H9 (cell line): ENCODE measurements at regions not wholly inside any gene's neighbourhood (a gene's known extent, or its start where the extent isn't known, plus 50 kb on each side); places are given as distances from the start of the nearest gene placed in this dataset.

Experiments used
- DNase-seq: peaks from one replicate; pipeline ENCODE4 v3.0.0-alpha.2; 2017
- H2AFZ ChIP-seq: one replicate; pipeline ENCODE4 v1.6.1; 2013; ENCODE audit warnings: mild to moderate bottlenecking, low read length, control low read depth, moderate library complexity
- H2AK5ac ChIP-seq: 2 replicates; pipeline ENCODE4 v1.6.1; 2013; ENCODE audit warnings: low read length, control low read depth, mixed read lengths; ENCODE audit not compliant: insufficient read length
- H2BK120ac ChIP-seq: one replicate; pipeline ENCODE4 v1.6.1; 2013; ENCODE audit warnings: low read depth, mild to moderate bottlenecking, low read length, control low read depth, inconsistent platforms; ENCODE audit not compliant: poor library complexity, severe bottlenecking
- H2BK12ac ChIP-seq: 2 replicates; pipeline ENCODE4 v1.6.1; 2013; ENCODE audit warnings: low read length, control low read depth, mixed read lengths, low read depth; ENCODE audit not compliant: insufficient read length
- H2BK15ac ChIP-seq: 2 replicates; pipeline ENCODE4 v1.6.1; 2013; ENCODE audit warnings: low read depth, low read length, control low read depth
- H2BK20ac ChIP-seq: one replicate; pipeline ENCODE4 v1.6.1; 2013; ENCODE audit warnings: low read depth, mild to moderate bottlenecking, low read length, control low read depth, inconsistent platforms; ENCODE audit not compliant: poor library complexity, severe bottlenecking
- H2BK5ac ChIP-seq: 2 replicates; pipeline ENCODE4 v1.6.1; 2013; ENCODE audit warnings: low read length, control low read depth, mixed read lengths; ENCODE audit not compliant: insufficient read length
- H3K14ac ChIP-seq: 2 replicates; pipeline ENCODE4 v1.6.1; 2013; ENCODE audit warnings: low read length, control low read depth; ENCODE audit not compliant: insufficient read depth
- H3K18ac ChIP-seq: 2 replicates; pipeline ENCODE4 v1.6.1; 2013; ENCODE audit warnings: low read depth, mild to moderate bottlenecking, mixed read lengths, low read length, control low read depth; ENCODE audit not compliant: insufficient read length
- H3K23ac ChIP-seq: 2 replicates; pipeline ENCODE4 v1.6.1; 2013; ENCODE audit warnings: low read length, control low read depth, mixed read lengths, low read depth; ENCODE audit not compliant: insufficient read length
- H3K23me2 ChIP-seq: 2 replicates; pipeline ENCODE4 v1.6.1; 2013; ENCODE audit warnings: low read depth, mild to moderate bottlenecking, mixed read lengths, low read length, control low read depth; ENCODE audit not compliant: insufficient read length, poor library complexity, severe bottlenecking
- H3K27ac ChIP-seq: 2 replicates; pipeline ENCODE4 v1.5.1; 2013; ENCODE audit warnings: low read length, control low read depth, mixed read lengths, low read depth; ENCODE audit not compliant: insufficient read length
- H3K27me3 ChIP-seq: 2 replicates; pipeline ENCODE4 v1.6.1; 2013; ENCODE audit warnings: low read length, control low read depth, inconsistent platforms; ENCODE audit not compliant: insufficient read depth
- H3K4ac ChIP-seq: 2 replicates; pipeline ENCODE4 v1.6.1; 2013; ENCODE audit warnings: low read depth, mild to moderate bottlenecking, control low read depth, inconsistent platforms, low read length, moderate library complexity
- H3K4me1 ChIP-seq: 2 replicates; pipeline ENCODE4 v1.6.1; 2013; ENCODE audit warnings: low read length, control low read depth, inconsistent platforms; ENCODE audit not compliant: insufficient read depth
- H3K4me2 ChIP-seq: 2 replicates; pipeline ENCODE4 v1.6.1; 2013; ENCODE audit warnings: low read length, control low read depth, mixed read lengths; ENCODE audit not compliant: insufficient read length, insufficient read depth
- H3K56ac ChIP-seq: 2 replicates; pipeline ENCODE4 v1.6.1; 2013; ENCODE audit warnings: low read depth, mild to moderate bottlenecking, mixed read lengths, low read length, control low read depth; ENCODE audit not compliant: insufficient read length
- H3K79me1 ChIP-seq: 2 replicates; pipeline ENCODE4 v1.6.1; 2013; ENCODE audit warnings: low read depth, mild to moderate bottlenecking, moderate library complexity, low read length, control low read depth, inconsistent platforms; ENCODE audit not compliant: insufficient read depth, poor library complexity, severe bottlenecking
- H3K79me2 ChIP-seq: 2 replicates; pipeline ENCODE4 v1.6.1; 2013; ENCODE audit warnings: low read length, control low read depth, inconsistent platforms; ENCODE audit not compliant: insufficient read depth
- H3K9ac ChIP-seq: 2 replicates; pipeline ENCODE4 v1.6.1; 2013; ENCODE audit warnings: low read length, control low read depth, mixed read lengths; ENCODE audit not compliant: insufficient read length; ENCODE audit errors: extremely low read depth
- H3K9me3 ChIP-seq: one replicate; pipeline ENCODE4 v1.6.1; 2013; ENCODE audit warnings: low read depth, low read length, inconsistent platforms; ENCODE audit not compliant: control insufficient read depth
- H3T11ph ChIP-seq: one replicate; pipeline ENCODE4 v1.6.1; 2013; ENCODE audit warnings: mild to moderate bottlenecking, low read length, control low read depth, inconsistent platforms
- H4K20me1 ChIP-seq: one replicate; pipeline ENCODE4 v1.6.1; 2013; ENCODE audit not compliant: control insufficient read depth, insufficient read length, insufficient read depth
- H4K5ac ChIP-seq: 2 replicates; pipeline ENCODE4 v1.6.1; 2013; ENCODE audit warnings: low read depth, mild to moderate bottlenecking, mixed read lengths, low read length, control low read depth; ENCODE audit not compliant: insufficient read length
- H4K8ac ChIP-seq: replicated peaks from 2 replicates; pipeline ENCODE4 v1.6.1; 2013; ENCODE audit warnings: low read length, control low read depth, mixed read lengths, low read depth; ENCODE audit not compliant: insufficient read length
- H4K91ac ChIP-seq: 2 replicates; pipeline ENCODE4 v1.6.1; 2013; ENCODE audit warnings: low read depth, mild to moderate bottlenecking, moderate library complexity, mixed read lengths, low read length, control low read depth; ENCODE audit not compliant: insufficient read length
- H3K27ac Mint-ChIP-seq, 3 experiments: 2 replicates in 2 of 3; 3 replicates in 1 of 3; pipeline ENCODE4 v1.8.0; 2020 to 2021; ENCODE audit warnings: mixed read lengths in 3 of 3, mild to moderate bottlenecking in 1 of 3, moderate library complexity in 1 of 3
- H3K27me3 Mint-ChIP-seq: 2 replicates; pipeline ENCODE4 v1.8.0; 2021; ENCODE audit warnings: low read depth, mild to moderate bottlenecking, moderate library complexity, mixed read lengths
- H3K36me3 Mint-ChIP-seq, 3 experiments: 2 replicates in 2 of 3; 3 replicates in 1 of 3; pipeline ENCODE4 v1.8.0; 2020 to 2021; ENCODE audit warnings: low read depth in 3 of 3, mixed read lengths in 3 of 3; ENCODE audit not compliant: insufficient read depth in 1 of 3
- H3K4me1 Mint-ChIP-seq, 2 experiments: 2 replicates each; pipeline ENCODE4 v1.8.0; 2020; ENCODE audit warnings: mixed read lengths in 2 of 2
- H3K4me3 Mint-ChIP-seq, 2 experiments: 2 replicates in 1 of 2; 3 replicates in 1 of 2; pipeline ENCODE4 v1.8.0; 2020 to 2021; ENCODE audit warnings: mild to moderate bottlenecking in 2 of 2, mixed read lengths in 2 of 2, moderate library complexity in 1 of 2
- H3K9me3 Mint-ChIP-seq, 2 experiments: 2 replicates in 1 of 2; 3 replicates in 1 of 2; pipeline ENCODE4 v1.8.0; 2020; ENCODE audit warnings: mild to moderate bottlenecking in 2 of 2, mixed read lengths in 2 of 2, moderate library complexity in 1 of 2
- CTCF ChIP-seq: fragments of 200-600 bp; sonication (generic); conservative IDR thresholded peaks from 3 replicates; pipeline ENCODE4 v1.8.0; 2021; ENCODE audit warnings: antibody characterized with exemption, mild to moderate bottlenecking
- WGBS: extraction: QIAGEN DNeasy Blood & Tissue Kit; methylation state at CpG from one replicate; pipeline ENCODE4 v1.1.7; 2013; ENCODE audit warnings: missing lambda C conversion rate, low lambda C conversion rate, mixed read lengths; ENCODE audit not compliant: insufficient read length; ENCODE audit errors: extremely low coverage; 5-methylcytosine and 5-hydroxymethylcytosine counted together

- no peak overlapping the region for H2BK5ac ChIP-seq
- H3K23ac ChIP-seq, result no peak overlapping the region
- no peak overlapping the region for H4K91ac ChIP-seq
- H3K9me3 ChIP-seq, result no peaks in the 10 kb centered on the region
- no peaks in the 10 kb centered on the region for H3K79me2 ChIP-seq
- no peak overlapping the region for H3K56ac ChIP-seq
- H3K36me3 Mint-ChIP-seq, result no peaks in the 10 kb centered on the region
- no peak overlapping the region for H3T11ph ChIP-seq
- no peaks in the 10 kb centered on the region for H3K23me2 ChIP-seq
- no peak for DNase-seq
- no peaks in the 10 kb centered on the region for H3K27me3 ChIP-seq
- no peak overlapping the region for H3K18ac ChIP-seq
- peaks cover 0 to 4% of the 10 kb centered on the region in 2 experiments; a peak in 1 of 5 replicates for H3K9me3 Mint-ChIP-seq
- no peak overlapping the region for H3K9ac ChIP-seq
- no peak overlapping the region for H2AFZ ChIP-seq
- no peak overlapping the region for H3K27ac ChIP-seq
- no peak overlapping the region for H4K8ac ChIP-seq
- no peak overlapping the region for H2AK5ac ChIP-seq
- H3K4me2 ChIP-seq, result no peak overlapping the region
- H2BK120ac ChIP-seq, result no peak overlapping the region
- no CpG with 5 or more reads among the region's 2 CpGs for WGBS
- no peak overlapping the region for H4K5ac ChIP-seq
- no peak overlapping the region for H2BK20ac ChIP-seq
- H3K27ac Mint-ChIP-seq, result no peak overlapping the region
- H3K27me3 Mint-ChIP-seq, result no peaks in the 10 kb centered on the region
- H3K4ac ChIP-seq, result no peak overlapping the region
- no peaks in the 10 kb centered on the region for H3K4me1 ChIP-seq
- H3K4me3 Mint-ChIP-seq, result no peak overlapping the region
- H3K14ac ChIP-seq, result no peak overlapping the region
- no peak for TF ChIP-seq CTCF
- no peaks in the 10 kb centered on the region for H3K79me1 ChIP-seq
- H4K20me1 ChIP-seq, result no peaks in the 10 kb centered on the region
- H2BK12ac ChIP-seq, result no peak overlapping the region
- H2BK15ac ChIP-seq, result no peak overlapping the region
- H3K4me1 Mint-ChIP-seq, result no peaks in the 10 kb centered on the region
Measured at GRCh38 chr21:28124541-28124940, 868.1 kb downstream of the LTN1 start.
